ENCODE measurements at regions not wholly inside any gene's neighbourhood (a gene's known extent, or its start where the extent isn't known, plus 50 kb on each side); places are given as distances from the start of the nearest gene placed in this dataset.
A peak's percentile ranks its signal among the peaks of the same experiment; 100 is the strongest.

DNA sequence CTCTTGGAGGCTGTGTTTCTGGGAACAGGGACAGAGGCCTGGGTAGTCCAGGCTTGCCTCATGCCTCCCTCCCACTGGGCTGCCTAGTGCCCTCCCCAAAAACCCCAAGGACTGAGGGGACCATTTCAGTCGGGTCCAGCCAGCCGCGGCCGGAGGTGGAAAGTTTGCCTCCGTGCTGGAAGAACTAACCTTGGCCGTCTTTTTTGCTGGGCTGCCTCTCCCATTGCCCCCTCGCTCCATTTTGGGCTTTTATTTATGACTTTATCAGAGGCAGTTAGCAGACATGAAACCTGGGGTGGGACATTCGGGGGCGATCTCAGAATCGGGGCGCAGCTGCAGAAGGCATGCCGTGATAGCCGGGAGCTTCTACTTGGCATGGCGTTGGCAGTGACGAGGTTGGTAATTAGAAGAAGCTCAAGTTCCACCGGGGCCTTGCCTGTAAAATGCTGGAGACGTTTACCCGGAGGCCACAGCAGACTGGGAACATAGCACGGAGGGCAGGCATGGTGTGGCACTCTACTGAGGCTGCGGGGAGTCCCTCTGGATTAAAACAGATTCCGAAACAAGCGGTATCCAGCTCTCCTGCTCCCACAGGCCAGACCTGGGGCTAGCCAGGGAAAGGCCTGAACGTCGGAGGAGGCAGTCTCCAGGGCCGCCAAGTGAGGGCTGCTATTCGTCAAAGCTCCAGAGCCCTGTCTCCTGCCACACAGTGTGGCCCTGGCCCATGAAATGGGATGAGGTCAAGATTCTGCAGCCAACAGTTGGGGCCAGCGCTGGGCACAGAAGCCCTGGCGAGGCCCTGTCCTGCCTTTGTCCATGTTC, 76.4 kb upstream of the PPARA start:
- TF ChIP-seq, protein P1, sequence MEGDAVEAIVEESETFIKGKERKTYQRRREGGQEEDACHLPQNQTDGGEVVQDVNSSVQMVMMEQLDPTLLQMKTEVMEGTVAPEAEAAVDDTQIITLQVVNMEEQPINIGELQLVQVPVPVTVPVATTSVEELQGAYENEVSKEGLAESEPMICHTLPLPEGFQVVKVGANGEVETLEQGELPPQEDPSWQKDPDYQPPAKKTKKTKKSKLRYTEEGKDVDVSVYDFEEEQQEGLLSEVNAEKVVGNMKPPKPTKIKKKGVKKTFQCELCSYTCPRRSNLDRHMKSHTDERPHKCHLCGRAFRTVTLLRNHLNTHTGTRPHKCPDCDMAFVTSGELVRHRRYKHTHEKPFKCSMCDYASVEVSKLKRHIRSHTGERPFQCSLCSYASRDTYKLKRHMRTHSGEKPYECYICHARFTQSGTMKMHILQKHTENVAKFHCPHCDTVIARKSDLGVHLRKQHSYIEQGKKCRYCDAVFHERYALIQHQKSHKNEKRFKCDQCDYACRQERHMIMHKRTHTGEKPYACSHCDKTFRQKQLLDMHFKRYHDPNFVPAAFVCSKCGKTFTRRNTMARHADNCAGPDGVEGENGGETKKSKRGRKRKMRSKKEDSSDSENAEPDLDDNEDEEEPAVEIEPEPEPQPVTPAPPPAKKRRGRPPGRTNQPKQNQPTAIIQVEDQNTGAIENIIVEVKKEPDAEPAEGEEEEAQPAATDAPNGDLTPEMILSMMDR (IDR thresholded peaks at IDR 0.05) = no peak
- TF ChIP-seq POLR2A (IDR thresholded peaks at IDR 0.05) = peak; percentile 45 to 52
